HG03280 (cell line): ENCODE measurements at regions not wholly inside any gene's neighbourhood (a gene's known extent, or its start where the extent isn't known, plus 50 kb on each side); places are given as distances from the start of the nearest gene placed in this dataset.

Experiments
- ATAC-seq: cut with Tn5 transposase; IDR thresholded peaks from one replicate; pipeline ENCODE4 v1.9.1; 2021; ENCODE audit warnings: mild to moderate bottlenecking, moderate library complexity; ENCODE audit not compliant: unreplicated experiment

DNA sequence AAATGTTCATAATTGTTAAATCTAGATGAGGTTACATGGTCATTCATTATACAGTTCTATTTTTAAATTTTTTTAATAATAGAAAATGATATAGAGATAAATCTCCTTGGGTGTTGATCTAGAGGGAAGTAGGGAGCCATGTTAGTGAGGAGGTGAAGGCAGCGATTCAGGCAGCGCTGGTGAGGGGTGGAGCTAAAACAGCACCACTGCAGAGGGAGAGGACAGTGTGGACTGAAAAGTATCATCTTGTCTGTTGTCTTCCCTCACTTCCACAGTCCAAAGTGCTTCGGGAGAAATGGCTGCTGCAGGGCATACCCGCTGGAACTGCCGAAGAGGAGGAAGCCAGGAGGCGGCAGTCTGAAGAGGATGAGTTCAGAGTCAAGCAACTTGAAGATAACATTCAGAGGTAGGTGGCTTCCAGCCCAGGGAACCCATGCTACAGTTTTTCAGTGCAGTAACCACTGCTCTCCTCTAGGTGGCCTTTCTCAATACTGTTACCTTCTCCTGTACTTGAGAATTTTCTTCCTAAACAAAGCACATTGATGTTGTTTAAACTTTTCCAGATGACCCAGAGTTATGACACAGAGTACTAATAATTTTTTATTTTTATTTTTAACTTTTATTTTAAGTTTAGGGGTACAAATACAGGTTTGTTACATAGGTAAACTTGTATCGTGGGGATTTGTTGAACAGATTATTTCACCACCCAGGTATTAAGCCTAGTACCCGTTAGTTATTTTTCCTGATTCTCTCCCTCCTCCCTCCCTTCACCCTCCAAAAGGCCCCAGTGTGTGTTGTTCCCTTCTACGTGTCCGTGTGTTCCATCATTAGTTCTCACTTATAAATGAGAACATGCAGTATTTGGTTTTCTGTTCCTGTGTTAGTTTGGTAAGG is 100.5 kb downstream of the PALM2AKAP2 start:
- ATAC-seq = peak; percentile 81

DNA sequence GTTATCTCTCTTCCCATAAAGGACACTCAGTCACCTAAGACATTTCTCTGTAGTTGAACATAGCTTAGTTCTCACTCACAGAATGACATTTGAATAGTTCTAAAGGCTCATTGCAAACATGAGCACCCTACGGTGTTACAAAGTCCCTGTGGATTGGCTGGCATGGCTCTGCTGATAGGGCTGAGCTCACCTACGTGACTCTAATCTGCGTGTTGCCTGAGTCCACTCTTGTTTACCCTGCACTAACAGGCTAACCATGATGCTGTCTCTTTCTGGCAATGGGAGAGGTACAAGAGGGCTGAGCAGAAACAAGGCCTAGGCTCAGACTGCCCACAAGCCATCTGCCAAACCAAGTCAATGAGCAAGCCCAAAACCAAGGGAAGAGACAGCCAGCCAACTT is 103.6 kb downstream of the PALM2AKAP2 start:
- no peak for ATAC-seq

DNA sequence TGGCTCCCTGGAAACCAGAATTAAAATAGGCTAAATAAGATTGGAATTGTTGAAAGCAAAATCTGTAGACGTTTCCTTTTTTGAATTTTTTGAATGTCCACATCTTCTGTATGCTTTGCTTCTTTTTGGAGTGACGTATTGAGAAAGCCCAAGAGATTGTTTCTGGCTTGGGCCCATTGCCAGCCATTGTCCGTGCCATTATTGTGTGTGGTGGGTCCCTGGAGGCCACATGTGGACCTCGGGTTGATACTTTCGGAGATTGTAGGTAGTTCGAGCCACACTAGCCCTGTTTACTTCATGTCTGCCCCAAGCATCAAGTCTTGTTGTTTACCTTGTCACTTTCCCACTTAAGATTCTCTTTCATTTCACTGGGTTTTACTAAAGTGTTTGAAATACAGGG is 106.0 kb downstream of the PALM2AKAP2 start:
- no peak for ATAC-seq

DNA sequence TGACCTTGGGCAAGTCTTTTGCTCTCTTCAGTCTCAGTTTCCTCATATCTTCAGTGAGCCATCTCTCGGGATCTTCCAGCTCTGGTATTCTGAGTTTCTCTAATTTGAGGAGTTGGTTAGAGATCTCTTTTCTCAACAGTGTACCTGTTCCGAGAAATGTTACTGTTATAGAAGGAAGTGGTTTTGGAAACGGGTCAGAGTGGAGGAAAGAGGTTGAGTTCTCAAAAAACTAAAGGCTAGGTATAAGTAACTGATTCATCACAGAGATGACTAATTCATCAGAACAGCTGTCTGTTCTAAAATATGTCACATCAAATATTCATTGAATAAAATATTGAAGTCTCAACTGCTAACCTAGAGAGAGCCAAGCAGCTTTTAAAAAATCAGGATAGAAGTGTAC is 106.6 kb downstream of the PALM2AKAP2 start:
- no peak for ATAC-seq

DNA sequence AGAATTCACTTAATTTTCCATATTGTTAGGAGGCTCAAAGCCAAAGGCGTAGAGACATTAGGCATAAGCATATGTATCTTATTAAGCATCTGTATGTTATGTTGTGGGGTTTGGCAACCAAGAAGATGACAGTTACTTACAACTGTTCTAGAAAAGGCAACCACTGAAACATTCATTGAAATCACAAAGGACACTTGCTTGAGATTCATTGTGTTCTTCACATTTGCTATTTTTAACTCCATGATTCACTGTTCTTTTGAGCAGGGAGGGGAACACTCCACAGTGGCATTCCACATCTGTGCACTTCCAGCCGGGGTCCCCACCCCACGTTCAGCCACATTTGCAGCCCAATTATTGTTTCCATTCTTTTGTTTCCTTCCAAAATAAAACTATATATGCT is 107.1 kb downstream of the PALM2AKAP2 start:
- no peak for ATAC-seq

DNA sequence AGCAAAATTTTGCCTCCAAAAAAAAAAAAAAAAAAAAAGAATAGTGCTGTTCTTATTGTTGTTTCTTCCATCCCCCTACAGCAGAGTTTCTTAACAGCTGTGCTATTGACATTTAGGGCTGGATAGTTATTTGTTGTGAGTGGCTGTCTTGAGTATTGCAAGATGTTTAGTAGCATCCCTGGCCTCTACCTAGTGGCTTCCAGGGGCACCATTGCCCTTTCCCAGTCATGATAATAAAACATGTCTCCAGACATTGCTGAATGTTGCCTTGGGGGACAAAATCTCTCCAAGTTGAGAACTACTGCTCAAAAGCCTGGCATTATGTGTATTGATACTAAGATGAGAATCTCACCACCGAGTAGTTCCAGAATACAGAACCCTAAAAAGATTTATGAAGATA is 108.7 kb downstream of the PALM2AKAP2 start:
- ATAC-seq = no peak

DNA sequence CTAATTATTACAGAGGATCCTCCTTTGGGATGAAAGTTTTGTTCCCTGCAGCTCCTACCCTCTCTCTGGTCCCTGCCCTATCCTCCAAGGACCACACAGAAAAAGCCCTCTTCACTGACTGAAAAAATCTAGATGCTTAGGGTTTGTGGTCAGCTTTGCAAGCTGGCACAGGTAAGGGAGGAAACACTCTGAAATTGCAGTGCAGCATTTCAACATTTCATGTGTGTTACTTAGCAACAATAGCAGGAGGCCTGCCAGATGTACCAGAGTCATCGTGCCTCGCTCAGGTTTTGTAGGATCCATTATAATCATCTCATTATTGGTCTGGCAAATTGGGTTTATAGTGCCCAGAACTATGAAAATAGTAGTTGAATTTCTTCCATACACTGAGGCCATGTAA is 109.5 kb downstream of the PALM2AKAP2 start:
- no peak for ATAC-seq

DNA sequence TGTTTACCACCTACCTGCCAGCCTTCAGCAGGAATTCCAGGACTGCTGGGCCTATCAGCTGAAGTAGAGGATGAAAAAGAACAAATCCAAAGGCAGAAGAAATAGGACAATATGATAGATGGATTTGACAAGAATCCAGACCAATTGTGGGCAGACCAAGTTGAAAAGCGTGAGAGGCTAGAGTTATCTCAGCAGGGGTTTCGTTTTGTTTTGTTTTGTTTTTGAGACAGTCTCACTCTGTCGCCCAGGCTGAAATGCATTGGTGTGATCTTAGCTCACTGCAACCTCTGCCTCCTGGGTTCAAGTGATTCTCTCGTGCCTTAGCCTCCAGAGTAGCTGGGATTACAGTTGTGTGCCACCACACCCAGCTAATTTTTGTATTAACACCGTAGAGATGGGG is 113.2 kb downstream of the PALM2AKAP2 start:
- peak; percentile 52 for ATAC-seq

DNA sequence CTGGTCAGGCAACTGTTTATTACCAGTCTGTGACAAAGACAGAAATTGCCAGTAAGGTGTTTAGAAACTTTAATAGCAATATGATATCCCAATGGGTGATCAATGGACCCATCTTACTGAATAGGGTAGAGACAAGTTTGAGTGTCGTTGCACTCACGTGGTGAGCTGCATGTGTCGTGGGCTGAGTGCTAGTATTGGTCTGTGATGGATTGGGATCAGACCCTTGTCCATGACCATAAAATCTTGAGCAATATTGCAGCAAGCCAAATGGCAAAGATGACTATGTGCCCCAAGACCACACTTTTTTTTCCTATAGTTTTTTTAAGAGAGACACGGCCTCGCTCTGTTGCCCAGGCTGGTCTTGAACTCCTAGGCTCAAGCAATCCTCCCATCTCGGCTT is 114.5 kb downstream of the PALM2AKAP2 start:
- ATAC-seq = no peak

DNA sequence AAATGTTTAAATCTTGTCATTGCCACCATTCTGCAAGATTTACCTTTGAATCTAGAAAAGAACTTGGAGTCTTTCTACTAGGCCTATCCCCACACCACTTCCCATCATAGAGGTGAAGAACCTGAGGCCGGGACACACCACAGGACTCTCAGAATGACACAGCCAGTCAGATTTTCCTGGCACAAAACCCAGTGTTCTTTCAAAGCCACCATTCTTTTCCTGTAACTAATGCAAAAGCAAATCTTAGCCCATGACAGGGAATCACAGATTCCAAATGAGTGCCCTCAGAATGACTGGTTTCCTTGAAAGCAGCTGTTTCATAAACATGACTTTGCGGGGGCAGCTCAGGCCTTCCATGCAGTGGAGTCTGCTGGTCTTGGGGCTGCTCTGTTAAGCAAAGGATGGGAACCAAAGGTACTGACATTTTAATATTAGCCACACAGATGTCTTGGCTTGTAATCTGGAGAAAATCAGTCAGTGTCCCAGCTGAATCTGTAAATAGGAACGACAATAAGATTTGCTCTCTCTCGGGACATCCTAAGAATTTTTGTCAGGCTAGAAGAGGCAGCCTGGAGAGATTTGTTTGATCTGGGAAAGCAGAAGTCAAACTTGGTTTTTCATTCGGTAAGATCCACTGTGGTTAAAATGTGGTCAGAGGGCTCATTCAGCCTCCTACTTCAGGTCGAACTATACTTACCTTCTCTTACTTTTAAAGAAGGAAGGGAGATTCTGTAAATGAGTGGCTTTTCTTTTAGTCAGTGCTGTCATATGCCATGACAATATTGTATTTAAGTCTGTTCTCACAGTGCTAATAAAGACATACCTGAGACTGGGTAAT is 115.1 kb downstream of the PALM2AKAP2 start:
- peak; percentile 49 for ATAC-seq

DNA sequence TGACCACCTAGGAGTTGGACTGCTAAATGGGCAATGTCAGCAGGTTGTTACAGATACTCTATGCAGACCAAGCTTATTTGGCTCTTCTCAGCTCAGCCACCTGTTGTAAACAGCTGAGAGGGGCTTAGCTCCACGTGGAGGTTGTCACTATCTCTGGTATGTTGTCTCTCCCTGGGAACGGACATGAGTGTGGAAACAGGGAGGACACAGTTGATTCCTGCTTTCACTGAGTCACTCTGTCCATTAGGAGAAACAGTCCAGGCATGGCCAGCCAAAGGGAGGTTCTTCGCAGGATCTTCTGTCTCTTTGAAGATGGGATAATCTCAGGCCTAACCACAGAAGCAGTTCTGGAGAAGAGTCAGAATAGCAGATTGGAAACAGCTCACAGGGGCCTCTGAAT is 121.2 kb downstream of the PALM2AKAP2 start:
- ATAC-seq = no peak

DNA sequence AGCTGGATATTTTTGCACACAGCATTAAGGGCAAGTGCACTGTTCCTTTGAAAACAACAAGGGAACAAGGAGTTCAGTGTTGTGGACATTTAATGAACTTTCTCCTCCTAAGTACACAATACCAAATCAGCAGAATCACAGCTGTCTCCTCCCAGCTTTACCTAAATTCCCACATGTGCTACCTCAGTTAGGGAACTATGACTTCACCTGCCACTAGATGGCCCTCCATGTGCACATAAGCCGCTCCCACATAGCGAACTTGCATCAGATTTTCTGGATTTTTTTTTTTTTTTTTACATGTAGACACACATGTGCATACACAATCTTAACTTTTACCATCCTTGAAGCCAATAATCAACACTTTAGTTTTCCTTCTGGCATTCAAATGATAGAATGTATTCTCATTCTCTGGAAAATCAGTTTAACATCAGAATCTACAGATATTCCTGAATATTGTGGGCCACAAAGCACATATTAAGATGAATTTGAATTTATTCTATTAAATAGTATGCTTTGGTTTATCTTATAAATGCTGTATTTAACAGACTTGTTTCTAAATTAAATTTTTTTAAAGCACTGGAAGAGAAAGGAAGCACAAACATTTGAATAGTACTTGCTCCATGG is 123.6 kb downstream of the PALM2AKAP2 start:
- ATAC-seq = peak; percentile 44

DNA sequence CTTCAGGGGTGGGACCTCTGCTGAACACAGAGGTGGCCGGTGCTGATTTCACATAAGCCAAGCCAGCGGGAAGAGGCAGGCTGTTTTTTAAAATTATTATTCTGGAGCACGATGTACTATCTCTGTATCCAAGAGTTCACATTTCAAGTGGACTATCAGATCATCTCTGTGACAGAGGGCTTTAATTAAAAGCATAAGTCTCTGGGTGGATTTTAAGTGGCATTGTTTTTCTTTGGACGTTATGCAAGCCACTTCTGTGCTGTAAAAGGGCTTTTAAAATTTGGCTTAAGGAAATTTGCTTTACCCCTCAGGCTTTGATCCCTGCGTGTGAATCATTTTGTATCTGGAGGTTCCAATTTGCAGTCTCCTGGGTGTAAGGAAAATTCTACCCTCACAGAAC is 124.7 kb downstream of the PALM2AKAP2 start:
- ATAC-seq = no peak

DNA sequence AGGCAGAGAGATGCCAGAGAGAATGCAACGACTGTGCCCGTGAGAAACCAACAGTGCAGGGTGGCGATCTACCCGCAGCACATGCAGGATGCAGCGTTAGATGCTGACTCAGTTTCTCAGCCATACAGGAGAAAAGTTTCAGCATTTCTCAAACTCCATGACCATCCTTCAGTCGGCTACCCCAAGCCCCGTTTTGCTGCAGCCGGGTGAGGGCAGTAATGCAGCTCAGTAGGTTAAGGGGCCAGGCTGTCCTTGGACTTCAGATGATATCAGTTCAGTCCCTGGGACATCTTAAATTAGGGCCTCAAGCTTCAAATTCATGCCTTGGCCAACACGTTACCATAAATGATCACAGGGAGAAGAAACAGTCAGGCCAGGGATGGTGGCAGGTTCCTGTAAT is 125.5 kb downstream of the PALM2AKAP2 start:
- ATAC-seq = no peak

DNA sequence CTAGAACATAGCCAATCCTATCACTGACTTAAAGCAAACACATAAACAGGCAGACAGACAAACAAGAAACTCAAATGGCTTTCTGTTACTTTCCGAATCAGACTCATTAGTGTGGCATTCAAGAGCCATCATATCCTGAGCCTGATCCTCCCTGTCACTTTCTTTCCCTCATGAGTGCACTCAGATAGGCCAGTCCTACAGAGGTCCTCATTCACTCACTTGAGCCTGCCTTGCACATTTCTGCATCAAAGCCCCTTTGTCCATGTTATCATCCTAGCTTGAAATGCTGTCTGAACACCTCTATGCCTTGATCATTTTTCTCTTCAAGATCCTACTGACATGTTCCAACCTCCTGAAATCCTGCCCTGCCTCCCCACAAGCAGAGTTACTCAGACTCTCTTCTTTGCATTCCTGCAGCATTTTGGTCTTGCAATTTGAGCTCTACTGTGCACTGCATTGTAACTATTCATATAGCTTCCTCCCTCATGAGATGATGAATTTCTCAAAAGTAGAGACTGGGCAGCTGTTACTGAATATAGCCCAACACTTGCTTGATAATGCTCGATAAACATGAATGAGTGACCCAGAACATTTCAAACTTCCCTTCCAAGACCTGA is 126.9 kb downstream of the PALM2AKAP2 start:
- peak; percentile 11 for ATAC-seq

DNA sequence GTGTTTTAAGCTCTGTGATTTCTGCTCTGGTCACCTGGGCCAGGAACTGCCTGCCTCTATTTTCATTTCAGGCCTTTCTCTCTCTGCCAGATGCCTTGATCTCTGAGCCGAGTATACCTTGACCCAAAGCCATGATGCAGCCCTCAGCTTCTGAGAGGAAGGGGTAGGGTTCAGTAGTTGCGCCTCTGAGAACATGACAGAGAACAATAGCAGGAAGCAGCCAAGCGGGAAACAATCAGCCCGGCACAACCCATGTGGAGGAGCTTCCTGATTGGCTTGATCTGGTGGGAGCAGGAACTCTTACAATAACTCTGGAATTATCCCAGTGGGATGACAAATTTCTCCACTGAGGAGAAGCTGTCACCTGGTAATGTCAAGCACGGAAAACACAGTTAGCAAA is 127.4 kb downstream of the PALM2AKAP2 start:
- peak; percentile 68 for ATAC-seq

DNA sequence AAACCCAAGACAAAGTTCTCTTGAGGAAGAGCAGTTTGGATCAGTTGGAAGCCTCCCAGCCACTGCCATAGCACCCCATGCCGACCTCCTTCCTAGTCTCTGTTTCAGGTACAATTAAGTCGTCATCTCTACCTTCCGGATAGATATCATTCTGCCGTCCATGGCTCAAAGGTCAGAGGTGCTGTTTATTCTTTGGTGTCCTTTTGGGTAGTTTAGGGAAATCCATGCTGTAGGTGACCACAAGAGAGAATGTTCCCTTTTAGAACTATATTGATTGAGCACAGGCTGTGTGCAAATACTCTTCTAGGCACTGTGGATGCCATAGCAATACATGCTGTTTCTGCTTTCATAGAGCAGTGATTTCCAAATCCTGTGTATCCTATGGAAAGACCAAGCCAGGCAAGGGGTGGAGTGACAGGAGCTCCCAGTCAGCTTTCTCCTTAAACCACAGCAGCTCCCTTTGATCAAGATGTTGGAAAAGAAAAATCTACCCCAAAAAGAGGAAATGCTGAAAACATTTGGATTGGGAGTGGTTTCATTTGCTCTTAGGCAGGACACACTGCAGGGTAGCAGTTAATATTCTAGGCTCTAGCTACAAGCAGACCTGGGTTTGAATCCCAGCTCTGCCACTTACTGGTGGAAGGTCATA is 127.9 kb downstream of the PALM2AKAP2 start:
- no peak for ATAC-seq

DNA sequence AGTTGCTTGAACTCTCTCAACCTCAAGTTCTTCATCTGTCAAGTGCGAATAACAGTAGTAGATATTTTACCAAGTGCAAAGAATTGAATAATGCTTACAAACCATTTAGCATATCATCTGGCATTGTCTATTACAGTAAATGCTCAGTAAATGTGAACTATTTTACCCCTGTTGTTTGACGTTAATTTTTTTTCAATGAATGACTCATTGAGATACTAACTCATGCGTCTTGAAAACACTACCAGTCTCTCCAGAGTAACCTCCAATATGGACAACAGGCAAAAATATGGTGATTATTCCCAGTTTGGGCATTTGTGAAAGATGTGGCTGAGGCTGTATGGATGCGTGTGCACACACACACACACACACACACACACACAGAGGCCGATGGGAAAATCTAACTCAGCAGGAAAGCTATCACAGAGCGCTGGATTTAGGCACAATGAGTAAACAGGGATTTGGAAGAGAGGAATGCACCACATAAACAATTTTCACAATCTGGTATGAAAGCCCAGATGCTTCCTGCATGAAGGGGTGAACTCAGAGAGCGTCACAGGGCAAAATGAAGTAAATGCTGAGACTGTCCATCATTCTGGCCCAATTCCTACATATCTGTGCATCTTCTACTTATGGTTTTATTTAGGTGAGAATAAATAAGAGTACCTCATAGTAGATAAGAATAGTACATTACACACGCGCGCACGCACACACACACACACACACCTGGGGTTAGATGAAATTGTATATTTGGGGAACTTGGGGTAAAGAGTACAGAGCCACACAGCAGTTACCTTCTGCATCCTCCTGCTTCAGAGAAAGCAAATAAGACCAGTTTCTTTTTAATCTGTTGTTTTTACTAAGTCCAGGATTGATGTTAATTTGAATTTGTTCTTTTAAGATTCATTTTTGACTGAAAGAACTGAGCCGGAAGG is 128.7 kb downstream of the PALM2AKAP2 start:
- ATAC-seq = no peak

DNA sequence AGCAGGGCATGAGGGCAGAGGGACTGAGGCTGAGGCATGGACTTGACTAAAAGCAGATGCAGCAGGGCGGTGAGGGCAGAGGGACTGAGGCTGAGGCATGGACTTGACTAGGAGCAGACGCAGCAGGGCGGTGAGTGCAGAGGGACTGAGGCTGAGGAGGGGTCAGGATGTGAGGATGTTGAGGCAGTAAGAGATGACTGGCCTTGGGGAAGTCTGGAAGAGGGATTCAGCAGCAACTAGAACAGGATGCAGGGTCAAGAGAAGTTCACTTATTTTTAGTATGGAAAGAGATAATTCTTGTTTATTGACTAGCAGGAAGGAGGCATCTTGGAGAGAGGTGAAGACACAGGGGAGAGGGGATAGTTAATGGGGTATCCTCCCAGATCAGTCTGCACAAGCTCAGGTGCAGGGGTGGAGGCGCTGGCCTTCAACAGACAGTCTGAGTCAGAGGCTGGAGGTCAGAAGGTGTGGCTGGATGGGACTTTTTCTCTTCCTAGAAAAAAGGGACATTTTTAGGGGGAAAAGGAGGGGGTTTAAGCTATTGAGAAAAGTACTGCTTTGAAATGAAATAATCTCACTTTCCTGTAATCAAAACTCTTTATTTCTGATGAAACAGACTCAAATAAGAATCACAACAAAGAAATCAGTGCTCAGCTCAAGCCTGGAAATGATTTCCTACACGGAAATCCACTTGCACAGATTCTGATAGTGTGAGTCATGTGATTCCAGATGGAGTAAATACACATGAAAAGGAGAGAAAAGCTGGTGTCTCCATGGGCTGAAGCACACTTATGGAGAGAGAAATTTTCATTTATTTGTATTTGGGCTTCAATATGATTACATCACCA is 130.9 kb downstream of the PALM2AKAP2 start:
- no peak for ATAC-seq
